ENCODE measurements at regions not wholly inside any gene's neighbourhood (a gene's known extent, or its start where the extent isn't known, plus 50 kb on each side); places are given as distances from the start of the nearest gene placed in this dataset.

DNA sequence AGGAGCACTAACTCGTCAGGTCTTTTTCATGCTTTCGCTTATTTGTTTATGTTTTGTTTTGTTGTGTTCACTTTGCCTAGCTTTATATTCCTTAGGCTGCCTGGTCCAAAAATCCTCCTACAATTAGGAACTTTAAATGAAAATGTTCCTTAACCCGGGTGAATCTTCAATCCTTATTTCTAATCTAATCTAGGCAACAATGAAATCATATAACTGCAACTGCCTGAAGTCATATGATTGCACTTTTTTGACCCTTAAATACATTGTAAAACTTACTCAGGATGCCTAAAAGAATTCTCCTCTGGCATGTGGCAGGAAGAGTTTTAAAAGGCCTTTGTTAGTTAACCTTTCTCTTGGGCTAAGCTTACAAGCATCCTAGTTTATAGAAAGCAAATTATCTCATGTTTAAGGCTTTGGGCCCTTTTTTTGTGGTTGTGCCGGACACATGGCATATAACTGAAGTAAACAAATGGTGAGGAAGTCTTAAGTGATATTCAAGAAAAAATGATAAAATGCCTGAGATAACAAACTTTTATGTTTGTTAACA is 279.4 kb downstream of the FAT4 start:
- TF ChIP-seq TAF1 (conservative IDR thresholded peaks at IDR 0.05) (no peak), YY1 (IDR thresholded peaks at IDR 0.05) (no peak), NR2F2 (IDR thresholded peaks at IDR 0.05) (no peak), RAD21 (IDR thresholded peaks at IDR 0.05) (no peak), HNF4G (IDR thresholded peaks at IDR 0.05) (no peak), GABPA (IDR thresholded peaks at IDR 0.05 in 1 of 2, conservative IDR thresholded peaks at IDR 0.05 in 1 of 2) (no peak)
- TF ChIP-seq, protein P1, sequence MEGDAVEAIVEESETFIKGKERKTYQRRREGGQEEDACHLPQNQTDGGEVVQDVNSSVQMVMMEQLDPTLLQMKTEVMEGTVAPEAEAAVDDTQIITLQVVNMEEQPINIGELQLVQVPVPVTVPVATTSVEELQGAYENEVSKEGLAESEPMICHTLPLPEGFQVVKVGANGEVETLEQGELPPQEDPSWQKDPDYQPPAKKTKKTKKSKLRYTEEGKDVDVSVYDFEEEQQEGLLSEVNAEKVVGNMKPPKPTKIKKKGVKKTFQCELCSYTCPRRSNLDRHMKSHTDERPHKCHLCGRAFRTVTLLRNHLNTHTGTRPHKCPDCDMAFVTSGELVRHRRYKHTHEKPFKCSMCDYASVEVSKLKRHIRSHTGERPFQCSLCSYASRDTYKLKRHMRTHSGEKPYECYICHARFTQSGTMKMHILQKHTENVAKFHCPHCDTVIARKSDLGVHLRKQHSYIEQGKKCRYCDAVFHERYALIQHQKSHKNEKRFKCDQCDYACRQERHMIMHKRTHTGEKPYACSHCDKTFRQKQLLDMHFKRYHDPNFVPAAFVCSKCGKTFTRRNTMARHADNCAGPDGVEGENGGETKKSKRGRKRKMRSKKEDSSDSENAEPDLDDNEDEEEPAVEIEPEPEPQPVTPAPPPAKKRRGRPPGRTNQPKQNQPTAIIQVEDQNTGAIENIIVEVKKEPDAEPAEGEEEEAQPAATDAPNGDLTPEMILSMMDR (IDR thresholded peaks at IDR 0.05; ENCODE audit: low read depth, low read length, missing input control), result no peak
- TF ChIP-seq, protein P2, sequence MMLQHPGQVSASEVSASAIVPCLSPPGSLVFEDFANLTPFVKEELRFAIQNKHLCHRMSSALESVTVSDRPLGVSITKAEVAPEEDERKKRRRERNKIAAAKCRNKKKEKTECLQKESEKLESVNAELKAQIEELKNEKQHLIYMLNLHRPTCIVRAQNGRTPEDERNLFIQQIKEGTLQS (IDR thresholded peaks at IDR 0.05), result no peak
- TF ChIP-seq, protein P3, sequence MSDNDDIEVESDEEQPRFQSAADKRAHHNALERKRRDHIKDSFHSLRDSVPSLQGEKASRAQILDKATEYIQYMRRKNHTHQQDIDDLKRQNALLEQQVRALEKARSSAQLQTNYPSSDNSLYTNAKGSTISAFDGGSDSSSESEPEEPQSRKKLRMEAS (IDR thresholded peaks at IDR 0.05), result no peak
- TF ChIP-seq, protein P4, sequence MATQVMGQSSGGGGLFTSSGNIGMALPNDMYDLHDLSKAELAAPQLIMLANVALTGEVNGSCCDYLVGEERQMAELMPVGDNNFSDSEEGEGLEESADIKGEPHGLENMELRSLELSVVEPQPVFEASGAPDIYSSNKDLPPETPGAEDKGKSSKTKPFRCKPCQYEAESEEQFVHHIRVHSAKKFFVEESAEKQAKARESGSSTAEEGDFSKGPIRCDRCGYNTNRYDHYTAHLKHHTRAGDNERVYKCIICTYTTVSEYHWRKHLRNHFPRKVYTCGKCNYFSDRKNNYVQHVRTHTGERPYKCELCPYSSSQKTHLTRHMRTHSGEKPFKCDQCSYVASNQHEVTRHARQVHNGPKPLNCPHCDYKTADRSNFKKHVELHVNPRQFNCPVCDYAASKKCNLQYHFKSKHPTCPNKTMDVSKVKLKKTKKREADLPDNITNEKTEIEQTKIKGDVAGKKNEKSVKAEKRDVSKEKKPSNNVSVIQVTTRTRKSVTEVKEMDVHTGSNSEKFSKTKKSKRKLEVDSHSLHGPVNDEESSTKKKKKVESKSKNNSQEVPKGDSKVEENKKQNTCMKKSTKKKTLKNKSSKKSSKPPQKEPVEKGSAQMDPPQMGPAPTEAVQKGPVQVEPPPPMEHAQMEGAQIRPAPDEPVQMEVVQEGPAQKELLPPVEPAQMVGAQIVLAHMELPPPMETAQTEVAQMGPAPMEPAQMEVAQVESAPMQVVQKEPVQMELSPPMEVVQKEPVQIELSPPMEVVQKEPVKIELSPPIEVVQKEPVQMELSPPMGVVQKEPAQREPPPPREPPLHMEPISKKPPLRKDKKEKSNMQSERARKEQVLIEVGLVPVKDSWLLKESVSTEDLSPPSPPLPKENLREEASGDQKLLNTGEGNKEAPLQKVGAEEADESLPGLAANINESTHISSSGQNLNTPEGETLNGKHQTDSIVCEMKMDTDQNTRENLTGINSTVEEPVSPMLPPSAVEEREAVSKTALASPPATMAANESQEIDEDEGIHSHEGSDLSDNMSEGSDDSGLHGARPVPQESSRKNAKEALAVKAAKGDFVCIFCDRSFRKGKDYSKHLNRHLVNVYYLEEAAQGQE (IDR thresholded peaks at IDR 0.05), result no peak
